Stimulated activated naive B cell treated with anti-CD40 and anti-IgM and Interleukin-4, amounts not matched to agents 10 μg/mL and 1 μg/mL and 100 μg/mL, for 72 hours (primary cell): ENCODE measurements at regions not wholly inside any gene's neighbourhood (a gene's known extent, or its start where the extent isn't known, plus 50 kb on each side); places are given as distances from the start of the nearest gene placed in this dataset.

Experiments
- ATAC-seq, 2 donors: fragments of 150-1000 bp; cut with Tn5 transposase; replicated peaks; 2 replicates each; pipeline ENCODE4 v1.10.0; 2021; ENCODE audit warnings: moderate library complexity in 1 of 2
- DNase-seq: peaks from one replicate; pipeline ENCODE4 v3.0.0; 2021
- H3K27ac Mint-ChIP-seq: one replicate; pipeline ENCODE4 v1.8.0; 2022; ENCODE audit warnings: mild to moderate bottlenecking, mixed read lengths
- H3K27me3 Mint-ChIP-seq, 2 donors: one replicate each; pipeline ENCODE4 v1.8.0; 2022; ENCODE audit warnings: mixed read lengths in 2 of 2
- H3K36me3 Mint-ChIP-seq, 2 donors: one replicate each; pipeline ENCODE4 v1.8.0; 2022; ENCODE audit warnings: mixed read lengths in 2 of 2, mild to moderate bottlenecking in 1 of 2
- H3K4me1 Mint-ChIP-seq, 2 donors: one replicate each; pipeline ENCODE4 v1.8.0; 2022; ENCODE audit warnings: mixed read lengths in 2 of 2, mild to moderate bottlenecking in 1 of 2
- H3K4me3 Mint-ChIP-seq, 2 donors: one replicate each; pipeline ENCODE4 v1.8.0; 2022; ENCODE audit warnings: mild to moderate bottlenecking in 2 of 2, mixed read lengths in 2 of 2, moderate library complexity in 1 of 2
- H3K9me3 Mint-ChIP-seq, 2 donors: one replicate each; pipeline ENCODE4 v1.8.0; 2022; ENCODE audit warnings: mixed read lengths in 2 of 2, mild to moderate bottlenecking in 1 of 2

- no peak overlapping the region for H3K27ac Mint-ChIP-seq
- H3K4me3 Mint-ChIP-seq: no peak overlapping the region
- peaks cover 4 to 5% of the 10 kb centered on the region in 2 donors for H3K9me3 Mint-ChIP-seq
- no peak for DNase-seq
- H3K27me3 Mint-ChIP-seq: no peaks in the 10 kb centered on the region
- no peaks in the 10 kb centered on the region for H3K4me1 Mint-ChIP-seq
- no peak for ATAC-seq
- no peaks in the 10 kb centered on the region for H3K36me3 Mint-ChIP-seq
These were observed 320.4 kb downstream of the BCL11B start for GRCh38 chr14:98951521-98952152.

DNA sequence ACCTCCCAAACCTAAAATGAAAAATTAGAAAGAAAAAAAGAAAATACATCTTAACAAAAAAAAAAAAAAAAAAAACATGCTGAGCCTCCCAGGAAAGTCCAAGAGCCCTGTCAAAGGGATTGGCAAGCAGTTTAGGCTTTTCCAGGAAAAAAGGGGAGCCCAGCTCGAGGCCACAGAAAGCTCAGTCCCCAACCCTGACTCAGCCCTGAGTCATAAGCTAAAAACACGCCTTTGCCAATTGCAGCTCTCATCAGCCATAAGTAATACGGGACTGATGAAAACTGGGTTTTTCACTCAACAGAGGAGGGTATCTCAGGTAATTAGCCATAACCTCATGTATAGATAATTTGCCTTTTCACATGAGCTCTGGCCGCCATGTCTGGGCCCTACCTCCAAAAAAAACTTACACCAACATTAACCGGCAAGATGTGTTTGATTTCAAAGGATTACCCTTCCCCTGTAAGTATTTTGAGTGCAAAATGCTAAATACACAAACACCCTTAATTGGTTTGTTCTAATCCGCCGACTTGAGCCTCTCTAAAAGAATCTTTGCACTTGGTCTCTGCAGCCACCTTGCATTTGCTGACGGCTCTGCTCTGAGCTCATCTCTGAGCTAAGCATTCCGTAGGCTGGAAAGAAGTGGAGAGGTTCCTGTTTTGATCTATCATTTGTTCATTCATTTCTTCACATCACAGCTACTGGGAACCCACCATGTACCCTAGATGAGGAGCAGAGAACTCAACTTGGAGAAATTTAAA is 319.2 kb downstream of the BCL11B start:
- H3K4me3 Mint-ChIP-seq: no peak overlapping the region
- no peak for DNase-seq
- H3K4me1 Mint-ChIP-seq: no peaks in the 10 kb centered on the region
- no peaks in the 10 kb centered on the region for H3K27me3 Mint-ChIP-seq
- H3K27ac Mint-ChIP-seq: no peak overlapping the region
- H3K36me3 Mint-ChIP-seq: no peaks in the 10 kb centered on the region
- no peak for ATAC-seq
- peaks cover 4 to 5% of the 10 kb centered on the region in 2 donors for H3K9me3 Mint-ChIP-seq

GRCh38 chr14:98953551-98954348 is 318.2 kb downstream of the BCL11B start:
- no peak overlapping the region for H3K27ac Mint-ChIP-seq
- H3K36me3 Mint-ChIP-seq: no peaks in the 10 kb centered on the region
- no peak overlapping the region for H3K4me3 Mint-ChIP-seq
- DNase-seq (no peak), ATAC-seq (no peak)
- peaks cover 4 to 5% of the 10 kb centered on the region in 2 donors for H3K9me3 Mint-ChIP-seq
- no peaks in the 10 kb centered on the region for H3K4me1 Mint-ChIP-seq
- H3K27me3 Mint-ChIP-seq: no peaks in the 10 kb centered on the region

- Mint-ChIP-seq H3K4me3 (no peak overlapping the region), H3K9me3 (peaks cover 4 to 5% of the 10 kb centered on the region in 2 donors), H3K27me3 (no peaks in the 10 kb centered on the region), H3K4me1 (no peaks in the 10 kb centered on the region), H3K36me3 (no peaks in the 10 kb centered on the region), H3K27ac (no peak overlapping the region)
- no peak for ATAC-seq
- DNase-seq: no peak
These were observed 317.5 kb downstream of the BCL11B start for GRCh38 chr14:98954349-98955000.

DNA sequence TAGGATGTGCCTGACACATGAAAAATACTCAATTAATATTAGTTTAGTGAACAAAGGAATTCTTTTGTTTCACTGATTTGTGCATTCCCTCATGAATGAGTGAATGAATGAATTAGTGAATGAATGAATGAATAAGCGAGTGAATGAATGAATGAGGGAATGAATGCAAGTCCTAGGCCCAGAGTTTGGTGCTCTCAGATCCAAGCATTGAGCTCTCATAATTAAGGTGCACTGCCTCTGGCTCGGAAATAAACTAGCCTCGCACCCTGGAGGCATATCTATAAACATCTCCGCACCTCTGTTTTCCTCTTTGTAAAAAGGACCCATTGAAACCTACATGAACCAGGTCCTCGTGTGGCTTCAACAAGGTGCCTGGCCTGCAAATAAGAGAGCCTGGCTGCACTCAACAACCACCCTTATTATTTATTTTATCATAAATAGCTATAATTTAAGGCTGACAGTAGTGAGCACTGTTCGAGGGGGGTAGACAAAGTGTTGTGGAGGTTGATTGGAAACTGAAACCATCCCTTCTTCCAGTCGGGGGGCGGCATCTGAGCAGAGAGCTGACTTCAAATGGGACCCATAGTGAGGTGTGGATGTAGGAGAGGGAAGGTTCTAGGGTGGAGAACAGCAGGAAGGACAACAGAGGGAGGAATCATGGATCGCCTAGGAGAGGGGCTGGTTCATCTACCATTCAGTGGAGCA is 316.8 kb downstream of the BCL11B start:
- Mint-ChIP-seq H3K27me3 (no peaks in the 10 kb centered on the region), H3K4me3 (no peak overlapping the region), H3K9me3 (peaks cover 4 to 5% of the 10 kb centered on the region in 2 donors), H3K4me1 (no peaks in the 10 kb centered on the region), H3K27ac (no peak overlapping the region), H3K36me3 (no peaks in the 10 kb centered on the region)
- ATAC-seq: no peak
- DNase-seq: no peak

DNA sequence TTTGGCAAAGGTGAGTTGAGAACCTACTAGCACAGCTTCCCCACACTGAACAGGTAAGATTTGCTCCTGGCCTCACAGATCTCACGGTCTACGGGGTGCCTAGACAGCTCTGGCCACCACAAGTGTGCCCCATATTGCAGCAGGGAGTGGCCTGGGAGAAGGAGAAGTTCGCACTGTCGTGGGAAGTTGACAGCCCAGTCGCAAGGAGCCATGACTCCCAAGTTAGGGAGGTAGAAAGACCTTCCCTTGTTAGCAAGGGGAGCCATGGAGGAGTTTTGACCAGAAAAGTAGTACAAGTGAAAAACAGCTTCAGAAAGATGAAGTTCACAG is 316.3 kb downstream of the BCL11B start:
- Mint-ChIP-seq H3K9me3 (peaks cover 4 to 5% of the 10 kb centered on the region in 2 donors), H3K4me1 (no peaks in the 10 kb centered on the region), H3K27ac (no peak overlapping the region), H3K27me3 (no peaks in the 10 kb centered on the region), H3K4me3 (no peak overlapping the region), H3K36me3 (peaks cover 0 to 1% of the 10 kb centered on the region in 2 donors)
- DNase-seq: no peak
- ATAC-seq: no peak

GRCh38 chr14:98956181-98956580 is 315.8 kb downstream of the BCL11B start:
- no peak for ATAC-seq
- H3K27ac Mint-ChIP-seq: no peak overlapping the region

GRCh38 chr14:98956661-98957060 is 315.3 kb downstream of the BCL11B start:
- ATAC-seq: no peak
- no peak for DNase-seq
- Mint-ChIP-seq H3K4me1 (no peaks in the 10 kb centered on the region), H3K36me3 (peaks cover 0 to 1% of the 10 kb centered on the region in 2 donors), H3K9me3 (peaks cover 5 to 9% of the 10 kb centered on the region in 2 donors), H3K27ac (no peak overlapping the region), H3K27me3 (peaks cover 0 to 5% of the 10 kb centered on the region in 2 donors), H3K4me3 (no peak overlapping the region)

More at GRCh38 chr14:98956181-98956580, 315.8 kb downstream of the BCL11B start:
- no peak overlapping the region for H3K4me3 Mint-ChIP-seq
- H3K9me3 Mint-ChIP-seq: peaks cover 5% of the 10 kb centered on the region in 2 donors
- no peak for DNase-seq
- peaks cover 0 to 1% of the 10 kb centered on the region in 2 donors for H3K36me3 Mint-ChIP-seq
- peaks cover 0 to 1% of the 10 kb centered on the region in 2 donors for H3K27me3 Mint-ChIP-seq
- H3K4me1 Mint-ChIP-seq: no peaks in the 10 kb centered on the region

DNA sequence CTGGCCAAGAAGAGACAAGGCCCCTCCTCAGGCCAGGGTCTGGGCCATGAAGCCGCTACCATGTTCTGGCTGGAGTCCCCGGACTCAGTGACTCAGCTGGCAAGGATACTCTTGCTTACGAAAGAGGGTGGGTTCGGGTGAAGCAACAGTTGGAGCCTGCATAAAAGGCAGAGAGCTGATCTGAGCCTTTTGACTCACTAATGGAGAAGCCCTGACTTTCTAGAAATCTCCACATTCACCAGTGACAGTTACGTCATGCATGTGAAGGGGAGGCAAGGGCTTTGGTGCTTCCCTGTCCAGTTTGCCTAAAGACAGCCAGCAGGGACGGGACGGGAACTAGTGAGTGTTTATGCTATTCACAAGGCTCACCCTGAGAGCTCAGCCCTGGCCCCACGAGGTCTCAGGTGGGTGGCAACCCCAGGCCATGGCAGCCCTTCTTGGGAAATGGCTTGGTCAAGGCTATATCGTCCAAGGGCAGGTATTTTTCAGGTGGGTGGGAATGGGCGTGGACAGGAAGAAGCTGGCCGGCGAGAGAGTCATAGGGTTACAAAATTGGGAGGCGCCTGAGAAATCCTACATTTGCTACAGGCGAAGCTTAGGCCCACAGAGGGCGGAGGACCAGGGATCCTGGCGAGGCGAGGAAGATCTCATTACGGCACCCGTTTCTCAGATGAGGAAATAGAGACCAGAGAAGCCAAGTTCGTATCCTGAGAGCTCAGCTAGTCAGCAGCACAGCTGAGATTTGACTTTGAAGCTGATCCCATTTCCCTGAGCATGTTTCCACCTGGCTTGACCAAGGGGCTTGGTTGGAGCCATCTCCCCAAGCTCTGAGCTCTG is 314.6 kb downstream of the BCL11B start:
- H3K27ac Mint-ChIP-seq: no peak overlapping the region
- H3K9me3 Mint-ChIP-seq: peaks cover 5 to 10% of the 10 kb centered on the region in 2 donors
- ATAC-seq (no peak), DNase-seq (no peak)
- no peaks in the 10 kb centered on the region for H3K4me1 Mint-ChIP-seq
- no peak overlapping the region for H3K4me3 Mint-ChIP-seq
- peaks cover 0 to 5% of the 10 kb centered on the region in 2 donors for H3K27me3 Mint-ChIP-seq
- peaks cover 0 to 1% of the 10 kb centered on the region in 2 donors for H3K36me3 Mint-ChIP-seq

GRCh38 chr14:98958048-98958631 is 313.9 kb downstream of the BCL11B start:
- DNase-seq (no peak), ATAC-seq (no peak)
- peaks cover 0 to 1% of the 10 kb centered on the region in 2 donors for H3K36me3 Mint-ChIP-seq
- no peaks in the 10 kb centered on the region for H3K4me1 Mint-ChIP-seq
- peaks cover 7 to 12% of the 10 kb centered on the region in 2 donors for H3K9me3 Mint-ChIP-seq
- peaks cover 0 to 5% of the 10 kb centered on the region in 2 donors for H3K27me3 Mint-ChIP-seq
- no peak overlapping the region for H3K4me3 Mint-ChIP-seq
- H3K27ac Mint-ChIP-seq: no peak overlapping the region

DNA sequence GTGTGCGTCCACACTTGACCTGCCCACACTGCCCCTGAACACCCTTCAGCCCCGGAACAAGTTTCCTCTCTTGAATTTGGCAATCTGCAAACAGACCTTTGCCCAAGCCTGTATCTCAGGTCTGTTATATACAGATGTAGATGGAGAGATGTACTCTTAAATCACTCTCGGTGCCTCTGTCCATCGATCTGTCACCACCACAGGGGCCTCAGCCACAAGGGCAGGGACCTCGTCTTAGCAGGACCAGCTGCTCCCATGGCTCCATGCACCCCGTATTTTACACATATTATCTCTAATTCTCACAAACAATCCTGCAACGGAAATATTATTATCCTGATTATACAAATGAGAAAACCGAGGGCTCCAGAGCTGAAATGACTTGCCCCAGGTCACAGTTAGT is 313.4 kb downstream of the BCL11B start:
- ATAC-seq: no peak

GRCh38 chr14:98959410-98959809 is 312.6 kb downstream of the BCL11B start:
- ATAC-seq (no peak), DNase-seq (no peak)
- Mint-ChIP-seq H3K4me3 (no peak overlapping the region), H3K27me3 (peaks cover 0 to 5% of the 10 kb centered on the region in 2 donors), H3K4me1 (no peaks in the 10 kb centered on the region), H3K36me3 (peaks cover 0 to 1% of the 10 kb centered on the region in 2 donors), H3K27ac (no peak overlapping the region), H3K9me3 (peaks cover 6 to 12% of the 10 kb centered on the region in 2 donors)

More for the DNA sequence above, 313.4 kb downstream of the BCL11B start:
- Mint-ChIP-seq H3K4me1 (no peaks in the 10 kb centered on the region), H3K36me3 (peaks cover 0 to 1% of the 10 kb centered on the region in 2 donors), H3K9me3 (peaks cover 7 to 12% of the 10 kb centered on the region in 2 donors), H3K27ac (no peak overlapping the region), H3K27me3 (peaks cover 0 to 5% of the 10 kb centered on the region in 2 donors), H3K4me3 (no peak overlapping the region)
- no peak for DNase-seq
